H1 (cell line): ENCODE measurements at regions not wholly inside any gene's neighbourhood (a gene's known extent, or its start where the extent isn't known, plus 50 kb on each side); places are given as distances from the start of the nearest gene placed in this dataset.

Experiments used
- BCL11A ChIP-seq, 2 experiments: IDR thresholded peaks; one replicate each; pipeline ENCODE4 v1.6.1; 2011; ENCODE audit warnings: low read depth in 2 of 2, low read length in 2 of 2, mild to moderate bottlenecking in 2 of 2
- CHD7 ChIP-seq: fragments of 300-600 bp; sonication (generic); IDR thresholded peaks from 2 replicates; pipeline ENCODE4 v1.7.1; 2012; ENCODE audit warnings: low read length, moderate library complexity, mild to moderate bottlenecking, inconsistent platforms; ENCODE audit not compliant: insufficient replicate concordance

- no peak for TF ChIP-seq CHD7
- no peak for TF ChIP-seq BCL11A (IDR thresholded peaks at IDR 0.05; ENCODE audit: low read depth in 2 of 2, low read length in 2 of 2)
These were observed 187.2 kb upstream of the SPRY1 start (continued) for GRCh38 chr4:123209436-123209835.
